ENCODE measurements at regions not wholly inside any gene's neighbourhood (a gene's known extent, or its start where the extent isn't known, plus 50 kb on each side); places are given as distances from the start of the nearest gene placed in this dataset.

- TF ChIP-seq REST (IDR thresholded peaks at IDR 0.05; ENCODE audit: insufficient read depth in 1 of 2, low read depth in 2 of 2, low read length in 2 of 2) (no peak), TAF1 (IDR thresholded peaks at IDR 0.05; ENCODE audit: borderline replicate concordance, insufficient read depth, low read length) (no peak), POLR2AphosphoS5 (IDR thresholded peaks at IDR 0.05; ENCODE audit: low read depth, low read length) (no peak), FOXP2 (optimal IDR thresholded peaks at IDR 0.05; ENCODE audit: borderline replicate concordance, extremely low read depth, extremely low read length, insufficient read depth) (no peak)
These were observed 206.0 kb downstream of the CYRIA start for GRCh38 chr2:16459606-16460005.
